Spleen (tissue), 7 donors: ENCODE measurements at regions not wholly inside any gene's neighbourhood (a gene's known extent, or its start where the extent isn't known, plus 50 kb on each side); places are given as distances from the start of the nearest gene placed in this dataset.

Experiments used
- POLR2A ChIP-seq, 3 donors: fragments of 450-650 bp; IDR thresholded peaks; one replicate each; pipeline ENCODE4 v1.5.1; 2017; ENCODE audit warnings: antibody characterized with exemption in 3 of 3, mild to moderate bottlenecking in 1 of 3
- TF ChIP-seq, protein P1 (sequence below), 11 experiments: fragments of 200-600 bp in 7 of 11; fragments of 450-650 bp in 4 of 11; sonication (generic) in 4 of 11; IDR thresholded peaks in 8 of 11; conservative IDR thresholded peaks in 3 of 11; 1 replicate in 7 of 11; 2 replicates in 4 of 11; pipeline versions ENCODE4 v1.4.0 to v1.8.0; 2016 to 2021; ENCODE audit warnings: antibody characterized with exemption in 11 of 11, inconsistent platforms in 4 of 11, mild to moderate bottlenecking in 1 of 11
- donor health status: DM: no; HTN: no; CAD: no; lungs with moderate emphysema.
- donor health status: DM: no; HTN: no; CAD: no.
- donor health status: DM: no; HTN: no; CAD: no.

GRCh38 chr16:26672206-26672605, 394.5 kb upstream of the C16orf82 start:
- TF ChIP-seq, protein P1, sequence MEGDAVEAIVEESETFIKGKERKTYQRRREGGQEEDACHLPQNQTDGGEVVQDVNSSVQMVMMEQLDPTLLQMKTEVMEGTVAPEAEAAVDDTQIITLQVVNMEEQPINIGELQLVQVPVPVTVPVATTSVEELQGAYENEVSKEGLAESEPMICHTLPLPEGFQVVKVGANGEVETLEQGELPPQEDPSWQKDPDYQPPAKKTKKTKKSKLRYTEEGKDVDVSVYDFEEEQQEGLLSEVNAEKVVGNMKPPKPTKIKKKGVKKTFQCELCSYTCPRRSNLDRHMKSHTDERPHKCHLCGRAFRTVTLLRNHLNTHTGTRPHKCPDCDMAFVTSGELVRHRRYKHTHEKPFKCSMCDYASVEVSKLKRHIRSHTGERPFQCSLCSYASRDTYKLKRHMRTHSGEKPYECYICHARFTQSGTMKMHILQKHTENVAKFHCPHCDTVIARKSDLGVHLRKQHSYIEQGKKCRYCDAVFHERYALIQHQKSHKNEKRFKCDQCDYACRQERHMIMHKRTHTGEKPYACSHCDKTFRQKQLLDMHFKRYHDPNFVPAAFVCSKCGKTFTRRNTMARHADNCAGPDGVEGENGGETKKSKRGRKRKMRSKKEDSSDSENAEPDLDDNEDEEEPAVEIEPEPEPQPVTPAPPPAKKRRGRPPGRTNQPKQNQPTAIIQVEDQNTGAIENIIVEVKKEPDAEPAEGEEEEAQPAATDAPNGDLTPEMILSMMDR (IDR thresholded peaks at IDR 0.05 in 8 of 11, conservative IDR thresholded peaks at IDR 0.05 in 3 of 11): no peak
- TF ChIP-seq POLR2A (IDR thresholded peaks at IDR 0.05): no peak
